ENCODE measurements at regions not wholly inside any gene's neighbourhood (a gene's known extent, or its start where the extent isn't known, plus 50 kb on each side); places are given as distances from the start of the nearest gene placed in this dataset.

- no peaks in the 10 kb centered on the region for H3K9me3 ChIP-seq (ENCODE audit: control insufficient read depth in 2 of 2, low read length in 2 of 2)
- peak overlapping the region; percentile 35 to 40 for H3K4me3 ChIP-seq (ENCODE audit: low read length in 2 of 2)
- H3K36me3 ChIP-seq (ENCODE audit: control insufficient read depth in 2 of 2, insufficient read depth in 2 of 2, low read length in 2 of 2), result no peaks in the 10 kb centered on the region
- peaks cover 6 to 14% of the 10 kb centered on the region in 2 donors for H3K27me3 ChIP-seq (ENCODE audit: control insufficient read depth in 1 of 2, insufficient read depth in 2 of 2, low read length in 2 of 2)
- H3K4me1 ChIP-seq (ENCODE audit: control insufficient read depth, insufficient read depth, low read length), result no peaks in the 10 kb centered on the region
- H3K27ac ChIP-seq (ENCODE audit: low read length), result no peak overlapping the region
- H3K9ac ChIP-seq (ENCODE audit: low read length in 2 of 2), result no peak overlapping the region
Measured at GRCh38 chr17:77690271-77691161, 268.0 kb upstream of the TNRC6C start.

GRCh38 chr17:77691216-77692085, 267.1 kb upstream of the TNRC6C start:
- H3K9ac ChIP-seq (ENCODE audit: low read length in 2 of 2), result no peak overlapping the region
- H3K4me3 ChIP-seq (ENCODE audit: low read length in 2 of 2), result no peak overlapping the region
- peaks cover 10 to 14% of the 10 kb centered on the region in 2 donors for H3K27me3 ChIP-seq (ENCODE audit: control insufficient read depth in 1 of 2, insufficient read depth in 2 of 2, low read length in 2 of 2)
- H3K27ac ChIP-seq (ENCODE audit: low read length), result no peak overlapping the region
- H3K36me3 ChIP-seq (ENCODE audit: control insufficient read depth in 2 of 2, insufficient read depth in 2 of 2, low read length in 2 of 2), result no peaks in the 10 kb centered on the region
- H3K4me1 ChIP-seq (ENCODE audit: control insufficient read depth, insufficient read depth, low read length), result peaks cover 4% of the 10 kb centered on the region
- no peaks in the 10 kb centered on the region for H3K9me3 ChIP-seq (ENCODE audit: control insufficient read depth in 2 of 2, low read length in 2 of 2)

- Histone ChIP-seq H3K4me3 (ENCODE audit: low read length in 2 of 2) (no peak overlapping the region), H3K36me3 (ENCODE audit: control insufficient read depth in 2 of 2, insufficient read depth in 2 of 2, low read length in 2 of 2) (no peaks in the 10 kb centered on the region), H3K27me3 (ENCODE audit: control insufficient read depth in 1 of 2, insufficient read depth in 2 of 2, low read length in 2 of 2) (peaks cover 10 to 18% of the 10 kb centered on the region in 2 donors), H3K9ac (ENCODE audit: low read length in 2 of 2) (no peak overlapping the region), H3K27ac (ENCODE audit: low read length) (no peak overlapping the region), H3K9me3 (ENCODE audit: control insufficient read depth in 2 of 2, low read length in 2 of 2) (no peaks in the 10 kb centered on the region), H3K4me1 (ENCODE audit: control insufficient read depth, insufficient read depth, low read length) (peaks cover 11% of the 10 kb centered on the region)
Measured at GRCh38 chr17:77692571-77693161, 265.8 kb upstream of the TNRC6C start.

- Histone ChIP-seq H3K27me3 (ENCODE audit: control insufficient read depth in 1 of 2, insufficient read depth in 2 of 2, low read length in 2 of 2) (peaks cover 10 to 21% of the 10 kb centered on the region in 2 donors), H3K36me3 (ENCODE audit: control insufficient read depth in 2 of 2, insufficient read depth in 2 of 2, low read length in 2 of 2) (no peaks in the 10 kb centered on the region), H3K4me1 (ENCODE audit: control insufficient read depth, insufficient read depth, low read length) (peaks cover 11% of the 10 kb centered on the region), H3K4me3 (ENCODE audit: low read length in 2 of 2) (no peak overlapping the region), H3K9me3 (ENCODE audit: control insufficient read depth in 2 of 2, low read length in 2 of 2) (no peaks in the 10 kb centered on the region), H3K27ac (ENCODE audit: low read length) (no peak overlapping the region), H3K9ac (ENCODE audit: low read length in 2 of 2) (no peak overlapping the region)
Measured at GRCh38 chr17:77693301-77693700, 265.2 kb upstream of the TNRC6C start.

- peaks cover 11% of the 10 kb centered on the region for H3K4me1 ChIP-seq (ENCODE audit: control insufficient read depth, insufficient read depth, low read length)
- H3K9ac ChIP-seq (ENCODE audit: low read length in 2 of 2), result no peak overlapping the region
- H3K27ac ChIP-seq (ENCODE audit: low read length), result no peak overlapping the region
- H3K27me3 ChIP-seq (ENCODE audit: control insufficient read depth in 1 of 2, insufficient read depth in 2 of 2, low read length in 2 of 2), result peaks cover 12 to 21% of the 10 kb centered on the region in 2 donors
- H3K9me3 ChIP-seq (ENCODE audit: control insufficient read depth in 2 of 2, low read length in 2 of 2), result no peaks in the 10 kb centered on the region
- H3K36me3 ChIP-seq (ENCODE audit: control insufficient read depth in 2 of 2, insufficient read depth in 2 of 2, low read length in 2 of 2), result no peaks in the 10 kb centered on the region
- no peak overlapping the region for H3K4me3 ChIP-seq (ENCODE audit: low read length in 2 of 2)
Measured at GRCh38 chr17:77693776-77694175, 264.7 kb upstream of the TNRC6C start.

GRCh38 chr17:77694391-77695363, 263.8 kb upstream of the TNRC6C start:
- no peaks in the 10 kb centered on the region for H3K36me3 ChIP-seq (ENCODE audit: control insufficient read depth in 2 of 2, insufficient read depth in 2 of 2, low read length in 2 of 2)
- peaks cover 11% of the 10 kb centered on the region for H3K4me1 ChIP-seq (ENCODE audit: control insufficient read depth, insufficient read depth, low read length)
- H3K27me3 ChIP-seq (ENCODE audit: control insufficient read depth in 1 of 2, insufficient read depth in 2 of 2, low read length in 2 of 2), result peaks cover 12 to 21% of the 10 kb centered on the region in 2 donors
- no peak overlapping the region for H3K9ac ChIP-seq (ENCODE audit: low read length in 2 of 2)
- no peak overlapping the region for H3K4me3 ChIP-seq (ENCODE audit: low read length in 2 of 2)
- no peak overlapping the region for H3K27ac ChIP-seq (ENCODE audit: low read length)
- no peaks in the 10 kb centered on the region for H3K9me3 ChIP-seq (ENCODE audit: control insufficient read depth in 2 of 2, low read length in 2 of 2)

- Histone ChIP-seq H3K27me3 (ENCODE audit: control insufficient read depth in 1 of 2, insufficient read depth in 2 of 2, low read length in 2 of 2) (peaks cover 12 to 21% of the 10 kb centered on the region in 2 donors), H3K27ac (ENCODE audit: low read length) (no peak overlapping the region), H3K4me1 (ENCODE audit: control insufficient read depth, insufficient read depth, low read length) (peaks cover 11% of the 10 kb centered on the region), H3K4me3 (ENCODE audit: low read length in 2 of 2) (no peak overlapping the region), H3K36me3 (ENCODE audit: control insufficient read depth in 2 of 2, insufficient read depth in 2 of 2, low read length in 2 of 2) (no peaks in the 10 kb centered on the region), H3K9me3 (ENCODE audit: control insufficient read depth in 2 of 2, low read length in 2 of 2) (no peaks in the 10 kb centered on the region), H3K9ac (ENCODE audit: low read length in 2 of 2) (no peak overlapping the region)
Measured at GRCh38 chr17:77695386-77695785, 263.1 kb upstream of the TNRC6C start.

GRCh38 chr17:77696151-77696720, 262.3 kb upstream of the TNRC6C start:
- no peaks in the 10 kb centered on the region for H3K9me3 ChIP-seq (ENCODE audit: control insufficient read depth in 2 of 2, low read length in 2 of 2)
- H3K27me3 ChIP-seq (ENCODE audit: control insufficient read depth in 1 of 2, insufficient read depth in 2 of 2, low read length in 2 of 2), result peaks cover 12 to 17% of the 10 kb centered on the region in 2 donors
- H3K9ac ChIP-seq (ENCODE audit: low read length in 2 of 2), result no peak overlapping the region

GRCh38 chr17:77696721-77697460, 261.6 kb upstream of the TNRC6C start:
- H3K9ac ChIP-seq (ENCODE audit: low read length in 2 of 2), result no peak overlapping the region
- H3K27me3 ChIP-seq (ENCODE audit: control insufficient read depth in 1 of 2, insufficient read depth in 2 of 2, low read length in 2 of 2), result peaks cover 12 to 17% of the 10 kb centered on the region in 2 donors
- peak overlapping the region in 1 of 2 donors; percentile 22 for H3K4me3 ChIP-seq (ENCODE audit: low read length in 2 of 2)

More at GRCh38 chr17:77696151-77696720, 262.3 kb upstream of the TNRC6C start:
- Histone ChIP-seq H3K4me1 (ENCODE audit: control insufficient read depth, insufficient read depth, low read length) (peaks cover 11% of the 10 kb centered on the region), H3K27ac (ENCODE audit: low read length) (no peak overlapping the region), H3K4me3 (ENCODE audit: low read length in 2 of 2) (peak overlapping the region in 1 of 2 donors; percentile 22), H3K36me3 (ENCODE audit: control insufficient read depth in 2 of 2, insufficient read depth in 2 of 2, low read length in 2 of 2) (no peaks in the 10 kb centered on the region)

More at GRCh38 chr17:77696721-77697460, 261.6 kb upstream of the TNRC6C start:
- no peaks in the 10 kb centered on the region for H3K36me3 ChIP-seq (ENCODE audit: control insufficient read depth in 2 of 2, insufficient read depth in 2 of 2, low read length in 2 of 2)
- no peak overlapping the region for H3K27ac ChIP-seq (ENCODE audit: low read length)
- H3K9me3 ChIP-seq (ENCODE audit: control insufficient read depth in 2 of 2, low read length in 2 of 2), result peaks cover 0 to 2% of the 10 kb centered on the region in 2 donors
- peaks cover 11% of the 10 kb centered on the region for H3K4me1 ChIP-seq (ENCODE audit: control insufficient read depth, insufficient read depth, low read length)
